ENCODE measurements at regions not wholly inside any gene's neighbourhood (a gene's known extent, or its start where the extent isn't known, plus 50 kb on each side); places are given as distances from the start of the nearest gene placed in this dataset.

- CTCF ChIA-PET: no interaction called here
- Histone ChIP-seq H3K4me1 (ENCODE audit: control insufficient read depth, insufficient read depth, low read length) (no peaks in the 10 kb centered on the region), H3K4me3 (ENCODE audit: low read depth in 2 of 2, low read length in 2 of 2) (no peak overlapping the region), H3K9me3 (ENCODE audit: control insufficient read depth, insufficient read depth, low read depth, low read length) (no peaks in the 10 kb centered on the region), H3K27ac (ENCODE audit: low read length) (no peak overlapping the region), H3K36me3 (ENCODE audit: control insufficient read depth, insufficient read depth, low read length) (no peaks in the 10 kb centered on the region), H3K27me3 (ENCODE audit: control insufficient read depth, insufficient read depth, low read length) (no peaks in the 10 kb centered on the region)
- in situ Hi-C loops (cut with HindIII; ENCODE audit: low pct_unique_long_range_greater_than_20kb, low sequenced_read_pairs): no loop called here
- intact Hi-C loops (cut with micrococcal nuclease; ENCODE audit: unreplicated experiment): no loop called here
- TF ChIP-seq POLR2AphosphoS5 (IDR thresholded peaks at IDR 0.05; ENCODE audit: low read depth, low read length) (no peak), TCF7L2 (IDR thresholded peaks at IDR 0.05; ENCODE audit: low read depth, low read length) (no peak), REST (IDR thresholded peaks at IDR 0.05; ENCODE audit: insufficient read depth in 1 of 2, low read depth in 2 of 2, low read length in 1 of 2) (no peak), SIN3A (IDR thresholded peaks at IDR 0.05; ENCODE audit: borderline replicate concordance, insufficient read depth, low read depth, low read length) (no peak)
- BruUV-seq (replicated peaks): no TSS peak
- POLR2A ChIA-PET: no interaction called here
- DNase-seq (ENCODE audit: low read depth, low spot score) (no peak), ATAC-seq (no peak)
These were observed 225.4 kb upstream of the ZC3H12C start for GRCh38 chr11:109867784-109868183.

- intact Hi-C loops (cut with micrococcal nuclease; ENCODE audit: unreplicated experiment) (no loop called here), in situ Hi-C loops (cut with HindIII; ENCODE audit: low pct_unique_long_range_greater_than_20kb, low sequenced_read_pairs) (no loop called here)
- H3K27ac ChIP-seq (ENCODE audit: low read length): no peak overlapping the region
- H3K4me3 ChIP-seq (ENCODE audit: low read depth in 2 of 2, low read length in 2 of 2): no peak overlapping the region
- BruUV-seq (replicated peaks): no TSS peak
- no peaks in the 10 kb centered on the region for H3K4me1 ChIP-seq (ENCODE audit: control insufficient read depth, insufficient read depth, low read length)
- POLR2A ChIA-PET: no interaction called here
- H3K27me3 ChIP-seq (ENCODE audit: control insufficient read depth, insufficient read depth, low read length): no peaks in the 10 kb centered on the region
- H3K36me3 ChIP-seq (ENCODE audit: control insufficient read depth, insufficient read depth, low read length): no peaks in the 10 kb centered on the region
- no peak for DNase-seq (ENCODE audit: low read depth, low spot score)
- TF ChIP-seq SIN3A (IDR thresholded peaks at IDR 0.05; ENCODE audit: borderline replicate concordance, insufficient read depth, low read depth, low read length) (no peak), TCF7L2 (IDR thresholded peaks at IDR 0.05; ENCODE audit: low read depth, low read length) (no peak), REST (IDR thresholded peaks at IDR 0.05; ENCODE audit: insufficient read depth in 1 of 2, low read depth in 2 of 2, low read length in 1 of 2) (no peak), POLR2AphosphoS5 (IDR thresholded peaks at IDR 0.05; ENCODE audit: low read depth, low read length) (no peak), CTCF (IDR thresholded peaks at IDR 0.05) (no peak)
- no peak for ATAC-seq
- no peaks in the 10 kb centered on the region for H3K9me3 ChIP-seq (ENCODE audit: control insufficient read depth, insufficient read depth, low read depth, low read length)
- CTCF ChIA-PET: no interaction called here
These were observed 223.7 kb upstream of the ZC3H12C start for GRCh38 chr11:109869536-109869935.

All from Panc1 (cell line).